GM23338 (cell line): ENCODE measurements at regions not wholly inside any gene's neighbourhood (a gene's known extent, or its start where the extent isn't known, plus 50 kb on each side); places are given as distances from the start of the nearest gene placed in this dataset.
A peak's percentile ranks its signal among the peaks of the same experiment; 100 is the strongest.

ENCODE experiments used
- ATAC-seq: fragments of 200-7000 bp; cut with Tn5 transposase; 3 replicates; pipeline ENCODE4 v1.9.1; 2020
- DNase-seq: peaks from one replicate; pipeline ENCODE4 v3.0.0-alpha.2; 2015; ENCODE audit warnings: low spot score
- H2AFZ ChIP-seq: fragments of 200-600 bp; sonication (generic); 2 replicates; pipeline ENCODE4 v1.8.0; 2016; ENCODE audit warnings: antibody characterized with exemption, mild to moderate bottlenecking, moderate library complexity
- H3F3A ChIP-seq: fragments of 200-600 bp; sonication (generic); replicated peaks from 2 replicates; pipeline ENCODE4 v1.8.0; 2017; ENCODE audit warnings: antibody characterized with exemption, mixed run types, low read depth
- H3K27ac ChIP-seq: fragments of 200-600 bp; sonication (generic); 2 replicates; pipeline ENCODE4 v1.6.1; 2016; ENCODE audit warnings: low read depth
- H3K27me3 ChIP-seq: fragments of 200-600 bp; sonication (generic); 2 replicates; pipeline ENCODE4 v1.8.0; 2016; ENCODE audit warnings: mild to moderate bottlenecking, mixed run types, moderate library complexity; ENCODE audit not compliant: insufficient read depth
- H3K36me3 ChIP-seq: fragments of 200-600 bp; sonication (generic); 2 replicates; pipeline ENCODE4 v1.8.0; 2016; ENCODE audit warnings: mild to moderate bottlenecking; ENCODE audit not compliant: insufficient read depth
- H3K4me1 ChIP-seq: fragments of 200-600 bp; sonication (generic); 2 replicates; pipeline ENCODE4 v1.8.0; 2016; ENCODE audit warnings: mild to moderate bottlenecking, moderate library complexity; ENCODE audit not compliant: insufficient read depth
- H3K4me2 ChIP-seq: fragments of 200-600 bp; sonication (generic); 2 replicates; pipeline ENCODE4 v1.7.1; 2017; ENCODE audit warnings: mixed run types
- H3K4me3 ChIP-seq: fragments of 200-600 bp; sonication (generic); 2 replicates; pipeline ENCODE4 v1.6.1; 2016; ENCODE audit warnings: mixed run types
- H3K79me2 ChIP-seq: fragments of 200-600 bp; sonication (generic); replicated peaks from 2 replicates; pipeline ENCODE4 v1.8.0; 2017; ENCODE audit warnings: mild to moderate bottlenecking; ENCODE audit not compliant: insufficient read depth
- H3K9me2 ChIP-seq: fragments of 200-600 bp; sonication (generic); 2 replicates; pipeline ENCODE4 v1.8.0; 2017; ENCODE audit not compliant: insufficient read depth
- H4K20me1 ChIP-seq: fragments of 200-600 bp; sonication (generic); replicated peaks from 2 replicates; pipeline ENCODE4 v1.8.0; 2017; ENCODE audit warnings: mild to moderate bottlenecking; ENCODE audit not compliant: insufficient read depth
- H3K27ac Mint-ChIP-seq: 2 replicates; pipeline ENCODE4 v1.8.0; 2020; ENCODE audit warnings: inconsistent platforms, mild to moderate bottlenecking, moderate library complexity, mixed read lengths
- H3K27me3 Mint-ChIP-seq: 3 replicates; pipeline ENCODE4 v1.8.0; 2022; ENCODE audit warnings: low read depth, mild to moderate bottlenecking, moderate library complexity, mixed read lengths, inconsistent platforms; ENCODE audit not compliant: insufficient read depth, poor library complexity
- H3K36me3 Mint-ChIP-seq: 3 replicates; pipeline ENCODE4 v1.8.0; 2021; ENCODE audit warnings: low read depth, mild to moderate bottlenecking, inconsistent platforms, moderate library complexity, mixed read lengths
- H3K4me1 Mint-ChIP-seq: 3 replicates; pipeline ENCODE4 v1.8.0; 2020; ENCODE audit warnings: mild to moderate bottlenecking, inconsistent platforms, mixed read lengths
- H3K4me3 Mint-ChIP-seq: 3 replicates; pipeline ENCODE4 v1.8.0; 2021; ENCODE audit warnings: moderate library complexity, mild to moderate bottlenecking, inconsistent platforms, mixed read lengths
- H3K9me3 Mint-ChIP-seq: 3 replicates; pipeline ENCODE4 v1.8.0; 2020; ENCODE audit warnings: moderate library complexity, mild to moderate bottlenecking, inconsistent platforms, mixed read lengths
- CREB1 ChIP-seq: fragments of 250-450 bp; sonication (Bioruptor Pico); IDR thresholded peaks from 2 replicates; pipeline ENCODE4 v1.5.0; 2020; ENCODE audit warnings: low read depth, mild to moderate bottlenecking, moderate library complexity
- EZH2 ChIP-seq: fragments of 200-600 bp; sonication (generic); IDR thresholded peaks from one replicate; pipeline ENCODE4 v1.8.0; 2017; ENCODE audit warnings: antibody characterized with exemption, mild to moderate bottlenecking, low read depth; ENCODE audit not compliant: unreplicated experiment
- EZH2phosphoT487 ChIP-seq: fragments of 200-600 bp; sonication (generic); IDR thresholded peaks from one replicate; pipeline ENCODE4 v1.8.1; 2018; ENCODE audit warnings: antibody characterized with exemption; ENCODE audit not compliant: unreplicated experiment
- JUNB ChIP-seq: IDR thresholded peaks from one replicate; pipeline ENCODE4 v1.6.1; 2016; ENCODE audit warnings: antibody characterized with exemption; ENCODE audit not compliant: unreplicated experiment
- NANOG ChIP-seq: IDR thresholded peaks from 2 replicates; pipeline ENCODE4 v1.6.1; 2016; ENCODE audit warnings: antibody characterized with exemption, borderline replicate concordance
- POLR2AphosphoS5 ChIP-seq: IDR thresholded peaks from 2 replicates; pipeline ENCODE4 v1.6.1; 2016; ENCODE audit warnings: antibody characterized with exemption, low read depth
- STAT1 ChIP-seq: IDR thresholded peaks from one replicate; pipeline ENCODE4 v1.6.1; 2016; ENCODE audit warnings: antibody characterized with exemption; ENCODE audit not compliant: unreplicated experiment
- ZNF114 ChIP-seq: fragments of 250-450 bp; sonication (Bioruptor Pico); IDR thresholded peaks from 2 replicates; pipeline ENCODE4 v1.5.0; 2020; ENCODE audit warnings: mild to moderate bottlenecking, moderate library complexity
- TF ChIP-seq, protein P1 (sequence below): IDR thresholded peaks from 2 replicates; pipeline ENCODE4 v1.6.1; 2016; ENCODE audit warnings: antibody characterized with exemption
- TF ChIP-seq, protein P2 (sequence below): IDR thresholded peaks from one replicate; pipeline ENCODE4 v1.6.1; 2018; ENCODE audit warnings: antibody characterized with exemption; ENCODE audit not compliant: unreplicated experiment

DNA sequence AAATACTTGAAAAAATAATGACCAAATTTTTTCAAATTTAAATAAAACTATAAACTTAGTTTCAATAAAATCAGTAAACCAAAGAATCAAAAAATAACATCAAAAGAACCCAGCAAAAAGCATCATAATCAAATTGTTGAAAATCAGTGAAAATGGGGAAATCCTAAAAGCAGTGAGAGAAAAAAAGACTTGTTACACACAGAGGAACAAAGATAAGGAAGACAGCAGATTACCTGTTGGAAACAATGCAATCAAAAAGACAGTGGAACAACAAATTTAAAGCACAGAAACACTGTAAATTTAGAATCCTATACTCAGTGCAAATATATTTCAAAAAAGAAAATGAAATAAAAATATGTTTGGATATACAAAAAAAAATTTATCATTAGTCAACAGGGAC is 156.2 kb upstream of the LMCD1 start:
- H3F3A ChIP-seq = no peaks in the 10 kb centered on the region
- H3K36me3 Mint-ChIP-seq = peaks cover 4% of the 10 kb centered on the region; the same call in 2 of the 3 replicates
- no peak for ATAC-seq

GRCh38 chr3:8348076-8348475 is 153.5 kb upstream of the LMCD1 start:
- Histone ChIP-seq H3F3A (no peaks in the 10 kb centered on the region), H3K79me2 (no peaks in the 10 kb centered on the region), H3K36me3 (no peaks in the 10 kb centered on the region), H3K4me2 (no peak overlapping the region), H3K9me2 (peaks cover 4% of the 10 kb centered on the region; the same call in 1 of the 2 replicates), H3K27ac (no peak overlapping the region), H3K4me3 (no peak overlapping the region), H4K20me1 (no peaks in the 10 kb centered on the region), H3K4me1 (no peaks in the 10 kb centered on the region), H2AFZ (no peak overlapping the region), H3K27me3 (no peaks in the 10 kb centered on the region)
- DNase-seq (no peak), ATAC-seq (no peak)
- H3K9me3 Mint-ChIP-seq = peaks cover 40% of the 10 kb centered on the region
- H3K4me3 Mint-ChIP-seq = no peak overlapping the region
- peaks cover 4% of the 10 kb centered on the region; the same call in 2 of the 3 replicates for H3K36me3 Mint-ChIP-seq
- no peaks in the 10 kb centered on the region for H3K27me3 Mint-ChIP-seq
- H3K27ac Mint-ChIP-seq = no peak overlapping the region
- H3K4me1 Mint-ChIP-seq = no peaks in the 10 kb centered on the region
- TF ChIP-seq CREB1 (no peak), POLR2AphosphoS5 (no peak), NANOG (no peak), EZH2phosphoT487 (no peak), EZH2 (no peak), ZNF114 (CRISPR knock-in tag) (no peak), STAT1 (no peak), JUNB (no peak)
- TF ChIP-seq, protein P1, sequence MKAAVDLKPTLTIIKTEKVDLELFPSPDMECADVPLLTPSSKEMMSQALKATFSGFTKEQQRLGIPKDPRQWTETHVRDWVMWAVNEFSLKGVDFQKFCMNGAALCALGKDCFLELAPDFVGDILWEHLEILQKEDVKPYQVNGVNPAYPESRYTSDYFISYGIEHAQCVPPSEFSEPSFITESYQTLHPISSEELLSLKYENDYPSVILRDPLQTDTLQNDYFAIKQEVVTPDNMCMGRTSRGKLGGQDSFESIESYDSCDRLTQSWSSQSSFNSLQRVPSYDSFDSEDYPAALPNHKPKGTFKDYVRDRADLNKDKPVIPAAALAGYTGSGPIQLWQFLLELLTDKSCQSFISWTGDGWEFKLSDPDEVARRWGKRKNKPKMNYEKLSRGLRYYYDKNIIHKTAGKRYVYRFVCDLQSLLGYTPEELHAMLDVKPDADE = no peak

More for the DNA sequence above, 156.2 kb upstream of the LMCD1 start:
- no peak overlapping the region for H3K27ac Mint-ChIP-seq
- H3K9me2 ChIP-seq = peaks cover 4% of the 10 kb centered on the region; the same call in 1 of the 2 replicates
- H3K27me3 ChIP-seq = no peaks in the 10 kb centered on the region
- no peak for TF ChIP-seq NANOG
- TF ChIP-seq, protein P2, sequence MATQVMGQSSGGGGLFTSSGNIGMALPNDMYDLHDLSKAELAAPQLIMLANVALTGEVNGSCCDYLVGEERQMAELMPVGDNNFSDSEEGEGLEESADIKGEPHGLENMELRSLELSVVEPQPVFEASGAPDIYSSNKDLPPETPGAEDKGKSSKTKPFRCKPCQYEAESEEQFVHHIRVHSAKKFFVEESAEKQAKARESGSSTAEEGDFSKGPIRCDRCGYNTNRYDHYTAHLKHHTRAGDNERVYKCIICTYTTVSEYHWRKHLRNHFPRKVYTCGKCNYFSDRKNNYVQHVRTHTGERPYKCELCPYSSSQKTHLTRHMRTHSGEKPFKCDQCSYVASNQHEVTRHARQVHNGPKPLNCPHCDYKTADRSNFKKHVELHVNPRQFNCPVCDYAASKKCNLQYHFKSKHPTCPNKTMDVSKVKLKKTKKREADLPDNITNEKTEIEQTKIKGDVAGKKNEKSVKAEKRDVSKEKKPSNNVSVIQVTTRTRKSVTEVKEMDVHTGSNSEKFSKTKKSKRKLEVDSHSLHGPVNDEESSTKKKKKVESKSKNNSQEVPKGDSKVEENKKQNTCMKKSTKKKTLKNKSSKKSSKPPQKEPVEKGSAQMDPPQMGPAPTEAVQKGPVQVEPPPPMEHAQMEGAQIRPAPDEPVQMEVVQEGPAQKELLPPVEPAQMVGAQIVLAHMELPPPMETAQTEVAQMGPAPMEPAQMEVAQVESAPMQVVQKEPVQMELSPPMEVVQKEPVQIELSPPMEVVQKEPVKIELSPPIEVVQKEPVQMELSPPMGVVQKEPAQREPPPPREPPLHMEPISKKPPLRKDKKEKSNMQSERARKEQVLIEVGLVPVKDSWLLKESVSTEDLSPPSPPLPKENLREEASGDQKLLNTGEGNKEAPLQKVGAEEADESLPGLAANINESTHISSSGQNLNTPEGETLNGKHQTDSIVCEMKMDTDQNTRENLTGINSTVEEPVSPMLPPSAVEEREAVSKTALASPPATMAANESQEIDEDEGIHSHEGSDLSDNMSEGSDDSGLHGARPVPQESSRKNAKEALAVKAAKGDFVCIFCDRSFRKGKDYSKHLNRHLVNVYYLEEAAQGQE = no peak
- TF ChIP-seq EZH2 = no peak
- no peak overlapping the region for H3K27ac ChIP-seq
- peak; percentile 30 for DNase-seq
- H3K4me2 ChIP-seq = no peak overlapping the region
- no peak overlapping the region for H3K4me3 Mint-ChIP-seq
- H3K36me3 ChIP-seq = no peaks in the 10 kb centered on the region
- peaks cover 40% of the 10 kb centered on the region for H3K9me3 Mint-ChIP-seq
- no peaks in the 10 kb centered on the region for H3K27me3 Mint-ChIP-seq
- H3K4me1 ChIP-seq = no peaks in the 10 kb centered on the region
- H4K20me1 ChIP-seq = no peaks in the 10 kb centered on the region
- no peak overlapping the region for H2AFZ ChIP-seq
- H3K79me2 ChIP-seq = no peaks in the 10 kb centered on the region
- H3K4me1 Mint-ChIP-seq = no peaks in the 10 kb centered on the region
- H3K4me3 ChIP-seq = no peak overlapping the region
